ENCODE measurements at regions not wholly inside any gene's neighbourhood (a gene's known extent, or its start where the extent isn't known, plus 50 kb on each side); places are given as distances from the start of the nearest gene placed in this dataset.

- TF ChIP-seq CTCF (IDR thresholded peaks at IDR 0.05 in 8 of 11, conservative IDR thresholded peaks at IDR 0.05 in 3 of 11) (no peak), POLR2A (IDR thresholded peaks at IDR 0.05) (no peak), POLR2AphosphoS5 (IDR thresholded peaks at IDR 0.05) (no peak)
- Histone ChIP-seq H3K27me3 (replicated peaks in 1 of 7) (peaks cover 0 to 23% (median 0%) of the 10 kb centered on the region in 7 donors), H3K4me3 (no peak overlapping the region), H3K36me3 (no peaks in the 10 kb centered on the region), H3K27ac (no peak overlapping the region), H3K9me3 (no peaks in the 10 kb centered on the region), H3K4me1 (no peaks in the 10 kb centered on the region)
- no peak for DNase-seq
- intact Hi-C loops (cut with DNase I; ENCODE audit: low total_unique reads): no loop called here
- 90 to 99% (median 95%) methylated on average over 3 to 6 of the region's 6 CpGs for WGBS, 5 donors
Measured at GRCh38 chr6:2593167-2593566, 157.6 kb downstream of the MYLK4 start.

GRCh38 chr6:2589171-2589661 is 161.5 kb downstream of the MYLK4 start:
- Histone ChIP-seq H3K27ac (no peak overlapping the region), H3K4me1 (no peaks in the 10 kb centered on the region), H3K27me3 (replicated peaks in 1 of 7) (peaks cover 0 to 18% (median 0%) of the 10 kb centered on the region in 7 donors), H3K9me3 (peaks cover 0 to 14% (median 5%) of the 10 kb centered on the region in 8 donors), H3K4me3 (no peak overlapping the region), H3K36me3 (no peaks in the 10 kb centered on the region)
- WGBS, 5 donors: 91 to 95% (median 93%) methylated on average over 8 of the region's 8 CpGs
- TF ChIP-seq POLR2A (IDR thresholded peaks at IDR 0.05) (no peak), POLR2AphosphoS5 (IDR thresholded peaks at IDR 0.05) (no peak), CTCF (IDR thresholded peaks at IDR 0.05 in 8 of 11, conservative IDR thresholded peaks at IDR 0.05 in 3 of 11) (no peak)
- intact Hi-C loops (cut with DNase I; ENCODE audit: low total_unique reads): no loop called here
- DNase-seq: no peak

- no peak overlapping the region for H3K27ac ChIP-seq
- no peaks in the 10 kb centered on the region for H3K4me1 ChIP-seq
- no peaks in the 10 kb centered on the region for H3K36me3 ChIP-seq
- intact Hi-C loops (cut with DNase I; ENCODE audit: low total_unique reads): no loop called here
- WGBS, 5 donors: 67 to 86% (median 74%) methylated on average over 4 of the region's 4 CpGs
- peaks cover 0 to 14% (median 0%) of the 10 kb centered on the region in 7 donors for H3K27me3 ChIP-seq (replicated peaks in 1 of 7)
- no peak overlapping the region for H3K4me3 ChIP-seq
- TF ChIP-seq POLR2AphosphoS5 (IDR thresholded peaks at IDR 0.05): no peak
- TF ChIP-seq POLR2A (IDR thresholded peaks at IDR 0.05): no peak
- no peak for TF ChIP-seq CTCF (IDR thresholded peaks at IDR 0.05 in 8 of 11, conservative IDR thresholded peaks at IDR 0.05 in 3 of 11)
- H3K9me3 ChIP-seq: peaks cover 0 to 14% (median 5%) of the 10 kb centered on the region in 8 donors
- DNase-seq: no peak
Measured at GRCh38 chr6:2583459-2583858, 167.3 kb downstream of the MYLK4 start.

- H3K27me3 ChIP-seq (replicated peaks in 1 of 7): peaks cover 0 to 15% (median 0%) of the 10 kb centered on the region in 7 donors
- TF ChIP-seq POLR2AphosphoS5 (IDR thresholded peaks at IDR 0.05) (no peak), POLR2A (IDR thresholded peaks at IDR 0.05) (no peak), CTCF (IDR thresholded peaks at IDR 0.05 in 8 of 11, conservative IDR thresholded peaks at IDR 0.05 in 3 of 11) (no peak)
- intact Hi-C loops (cut with DNase I; ENCODE audit: low total_unique reads): no loop called here
- no peak overlapping the region for H3K4me3 ChIP-seq
- no peak overlapping the region for H3K27ac ChIP-seq
- WGBS, 5 donors: 80 to 94% (median 86%) methylated on average over 6 of the region's 6 CpGs
- no peaks in the 10 kb centered on the region for H3K4me1 ChIP-seq
- DNase-seq: no peak
- peaks cover 0 to 14% (median 5%) of the 10 kb centered on the region in 8 donors for H3K9me3 ChIP-seq
- no peaks in the 10 kb centered on the region for H3K36me3 ChIP-seq
Measured at GRCh38 chr6:2582268-2582667, 168.5 kb downstream of the MYLK4 start.
